Activated CD8-positive, alpha-beta T cell treated with anti-CD3 and anti-CD28 coated beads for 36 hours (primary cell): ENCODE measurements at regions not wholly inside any gene's neighbourhood (a gene's known extent, or its start where the extent isn't known, plus 50 kb on each side); places are given as distances from the start of the nearest gene placed in this dataset.

Experiments
- ATAC-seq: fragments of 200-7000 bp; cut with Tn5 transposase; one replicate; pipeline ENCODE4 v1.10.0; 2021; ENCODE audit warnings: mild to moderate bottlenecking, moderate library complexity
- CTCF ChIA-PET: fragments of 350-600 bp; sonication (Branson Sonifier 250); formaldehyde crosslinking; loops from one replicate; lab custom pipeline; 2021; ENCODE audit warnings: antibody characterized with exemption; lab: Charles Lee
- POLR2A ChIA-PET: fragments of 350-600 bp; sonication (Branson Sonifier 250); formaldehyde crosslinking; loops from one replicate; lab custom pipeline; 2021; ENCODE audit warnings: antibody characterized with exemption; lab: Charles Lee
- DNase-seq: peaks from one replicate; pipeline ENCODE4 v3.0.0-alpha.2; 2020
- H3K27ac Mint-ChIP-seq: one replicate; pipeline ENCODE4 v1.8.0; 2021; ENCODE audit warnings: mild to moderate bottlenecking, mixed read lengths
- H3K27me3 Mint-ChIP-seq: one replicate; pipeline ENCODE4 v1.8.0; 2021; ENCODE audit warnings: mixed read lengths
- H3K36me3 Mint-ChIP-seq: one replicate; pipeline ENCODE4 v1.8.0; 2021; ENCODE audit warnings: low read depth, mixed read lengths
- H3K4me1 Mint-ChIP-seq: one replicate; pipeline ENCODE4 v1.8.0; 2021; ENCODE audit warnings: low read depth, mixed read lengths
- H3K4me3 Mint-ChIP-seq: one replicate; pipeline ENCODE4 v1.8.0; 2021; ENCODE audit warnings: mild to moderate bottlenecking, moderate library complexity, mixed read lengths
- H3K9me3 Mint-ChIP-seq: one replicate; pipeline ENCODE4 v1.8.0; 2021; ENCODE audit warnings: mixed read lengths
- intact Hi-C: fragments of 100-400 bp; cut with micrococcal nuclease; formaldehyde crosslinking; loops from one replicate; pipeline ENCODE4 v1.10.0; 2022
- TF ChIP-seq, protein P1 (sequence below): fragments of 200-600 bp; IDR thresholded peaks from one replicate; pipeline ENCODE4 v1.8.0; 2022; ENCODE audit warnings: antibody characterized with exemption, mild to moderate bottlenecking

DNA sequence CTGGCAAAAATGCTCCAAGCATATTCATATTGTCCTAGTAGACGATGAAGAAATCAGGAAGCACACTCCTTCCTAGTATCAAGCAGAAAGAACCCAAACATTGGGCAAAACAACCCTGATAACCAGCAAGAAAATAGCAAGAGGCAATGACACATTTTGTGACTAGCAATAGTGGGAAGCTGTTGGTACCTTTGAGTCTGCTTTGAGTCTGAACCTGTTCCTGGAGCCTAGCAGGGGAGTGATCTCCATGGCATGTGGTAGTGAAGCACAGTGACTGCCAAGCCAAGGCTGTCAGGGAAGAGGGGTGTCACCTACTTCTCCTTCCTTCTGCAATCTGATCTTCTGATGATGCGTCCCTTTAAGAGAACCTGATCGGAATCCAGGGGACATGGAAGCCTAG lies 533.9 kb downstream of the VRK1 start:
- TF ChIP-seq, protein P1, sequence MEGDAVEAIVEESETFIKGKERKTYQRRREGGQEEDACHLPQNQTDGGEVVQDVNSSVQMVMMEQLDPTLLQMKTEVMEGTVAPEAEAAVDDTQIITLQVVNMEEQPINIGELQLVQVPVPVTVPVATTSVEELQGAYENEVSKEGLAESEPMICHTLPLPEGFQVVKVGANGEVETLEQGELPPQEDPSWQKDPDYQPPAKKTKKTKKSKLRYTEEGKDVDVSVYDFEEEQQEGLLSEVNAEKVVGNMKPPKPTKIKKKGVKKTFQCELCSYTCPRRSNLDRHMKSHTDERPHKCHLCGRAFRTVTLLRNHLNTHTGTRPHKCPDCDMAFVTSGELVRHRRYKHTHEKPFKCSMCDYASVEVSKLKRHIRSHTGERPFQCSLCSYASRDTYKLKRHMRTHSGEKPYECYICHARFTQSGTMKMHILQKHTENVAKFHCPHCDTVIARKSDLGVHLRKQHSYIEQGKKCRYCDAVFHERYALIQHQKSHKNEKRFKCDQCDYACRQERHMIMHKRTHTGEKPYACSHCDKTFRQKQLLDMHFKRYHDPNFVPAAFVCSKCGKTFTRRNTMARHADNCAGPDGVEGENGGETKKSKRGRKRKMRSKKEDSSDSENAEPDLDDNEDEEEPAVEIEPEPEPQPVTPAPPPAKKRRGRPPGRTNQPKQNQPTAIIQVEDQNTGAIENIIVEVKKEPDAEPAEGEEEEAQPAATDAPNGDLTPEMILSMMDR = no peak
- POLR2A ChIA-PET = no interaction called here
- CTCF ChIA-PET = no interaction called here
- Mint-ChIP-seq H3K36me3 (no peaks in the 10 kb centered on the region), H3K4me1 (peaks cover 24% of the 10 kb centered on the region), H3K4me3 (no peak overlapping the region), H3K27ac (peak overlapping the region; percentile 63), H3K27me3 (no peaks in the 10 kb centered on the region), H3K9me3 (no peaks in the 10 kb centered on the region)
- intact Hi-C loops = no loop called here
- no peak for ATAC-seq
- no peak for DNase-seq

DNA sequence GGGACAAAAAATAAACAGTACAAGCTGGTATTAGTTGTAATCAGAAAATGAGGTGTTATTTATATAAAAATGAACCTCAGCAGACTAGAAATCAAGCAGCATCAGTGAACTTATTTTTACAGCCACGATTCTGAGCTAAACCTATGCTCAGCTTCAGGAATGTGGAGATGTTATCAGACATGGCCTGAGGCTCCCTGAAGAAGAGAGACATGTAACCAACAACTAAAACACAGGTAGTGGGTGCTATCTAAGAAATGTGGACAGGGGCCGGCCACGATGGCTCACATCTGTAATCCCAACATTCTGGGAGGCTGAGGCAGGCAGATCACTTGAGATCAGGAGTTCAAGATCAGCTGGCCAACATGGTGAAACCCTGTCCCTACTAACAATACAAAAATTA lies 534.3 kb downstream of the VRK1 start:
- peaks cover 29% of the 10 kb centered on the region for H3K4me1 Mint-ChIP-seq
- H3K4me3 Mint-ChIP-seq = no peak overlapping the region
- H3K27me3 Mint-ChIP-seq = no peaks in the 10 kb centered on the region
- DNase-seq (no peak), ATAC-seq (no peak)
- POLR2A ChIA-PET = no interaction called here
- TF ChIP-seq, protein P1 = no peak
- no peaks in the 10 kb centered on the region for H3K9me3 Mint-ChIP-seq
- peak overlapping the region; percentile 63 for H3K27ac Mint-ChIP-seq
- CTCF ChIA-PET = no interaction called here
- intact Hi-C loops = no loop called here
- no peaks in the 10 kb centered on the region for H3K36me3 Mint-ChIP-seq

DNA sequence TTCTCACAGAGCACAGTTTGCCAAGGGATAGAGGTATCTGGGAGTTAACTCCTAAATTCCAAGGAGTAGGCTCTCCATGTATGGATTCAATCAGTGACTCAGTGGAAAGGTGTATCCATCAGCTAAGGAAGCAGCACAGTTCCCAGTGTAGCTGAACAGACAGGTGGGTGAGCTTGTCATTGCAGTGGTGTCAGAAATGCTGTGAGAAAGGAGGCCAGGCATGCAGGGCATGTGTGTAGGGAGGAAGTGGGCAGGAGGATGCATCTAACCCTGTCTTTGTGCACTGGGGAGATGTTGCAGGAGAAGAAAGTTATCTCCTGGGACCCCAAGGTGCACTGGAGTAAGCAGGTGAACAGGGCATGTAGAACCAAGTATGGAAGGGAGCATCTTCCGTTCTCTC lies 539.0 kb downstream of the VRK1 start:
- ATAC-seq (no peak), DNase-seq (no peak)
- no peak overlapping the region for H3K27ac Mint-ChIP-seq
- H3K4me3 Mint-ChIP-seq = no peak overlapping the region
- peaks cover 26% of the 10 kb centered on the region for H3K4me1 Mint-ChIP-seq
- ChIA-PET POLR2A (no interaction called here), CTCF (interaction anchor here (1.0 kb wide), 1 partner anchor 9 kb away, joined by 3 read pairs; no protein-coding TSS in a partner anchor)
- peaks cover 12% of the 10 kb centered on the region for H3K9me3 Mint-ChIP-seq
- intact Hi-C loops = no loop called here
- no peaks in the 10 kb centered on the region for H3K36me3 Mint-ChIP-seq
- TF ChIP-seq, protein P1 = no peak
- H3K27me3 Mint-ChIP-seq = no peaks in the 10 kb centered on the region

DNA sequence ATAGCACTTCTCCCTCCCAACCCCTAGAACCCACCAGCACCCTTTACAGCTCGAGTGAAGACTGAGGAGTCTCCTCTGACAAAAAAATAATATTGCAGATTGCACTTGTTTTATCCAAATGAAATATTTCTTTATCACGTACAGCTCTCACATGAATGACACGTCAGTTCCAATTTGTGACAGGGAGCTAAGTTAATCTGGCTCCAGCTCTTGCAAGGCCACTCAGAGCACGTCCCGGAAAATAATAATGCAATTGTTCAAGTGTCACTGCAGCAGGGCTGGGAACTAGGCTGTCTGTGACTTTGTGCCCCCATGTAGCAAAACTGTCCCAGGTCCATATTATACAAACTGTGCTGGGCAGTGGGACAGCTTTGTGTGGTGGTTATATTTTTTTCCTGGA lies 539.6 kb downstream of the VRK1 start:
- intact Hi-C loops = no loop called here
- CTCF ChIA-PET = interaction anchor here (1.0 to 1.3 kb wide), 2 partner anchors 8 to 84 kb away, joined by 3 read pairs; no protein-coding TSS in a partner anchor
- H3K4me3 Mint-ChIP-seq = no peak overlapping the region

DNA sequence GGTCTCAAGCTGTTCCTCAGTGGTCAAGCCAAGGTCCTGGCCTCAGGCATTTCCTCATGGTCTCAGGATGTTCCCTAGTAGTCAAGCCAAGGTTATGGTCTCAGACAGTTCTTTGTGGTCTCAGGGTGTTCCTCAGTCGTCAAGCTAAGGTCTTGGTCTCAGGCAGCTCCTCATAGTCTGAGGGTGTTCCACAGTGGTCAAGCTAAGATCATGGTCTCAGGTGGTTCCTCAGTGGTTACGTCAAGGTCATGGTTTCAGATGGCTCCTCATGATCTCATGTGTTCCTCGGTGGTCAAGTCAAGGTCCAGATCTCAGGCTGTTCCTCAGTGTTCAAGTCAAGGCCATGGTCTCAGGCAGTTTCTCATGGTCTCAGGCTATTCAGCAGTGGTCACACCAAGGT lies 540.1 kb downstream of the VRK1 start:
- POLR2A ChIA-PET = no interaction called here
- intact Hi-C loops = no loop called here
- TF ChIP-seq, protein P1 = no peak
- no peak for DNase-seq
- Mint-ChIP-seq H3K36me3 (no peaks in the 10 kb centered on the region), H3K4me3 (no peak overlapping the region), H3K9me3 (peaks cover 12% of the 10 kb centered on the region), H3K27ac (no peak overlapping the region), H3K4me1 (peaks cover 16% of the 10 kb centered on the region), H3K27me3 (no peaks in the 10 kb centered on the region)
- no peak for ATAC-seq
- CTCF ChIA-PET = interaction anchor here (1.0 to 1.3 kb wide), 2 partner anchors 8 to 84 kb away, joined by 3 read pairs; no protein-coding TSS in a partner anchor

More for the DNA sequence above, 539.6 kb downstream of the VRK1 start:
- POLR2A ChIA-PET = no interaction called here
- ATAC-seq (no peak), DNase-seq (no peak)
- TF ChIP-seq, protein P1 = no peak
- H3K9me3 Mint-ChIP-seq = peaks cover 12% of the 10 kb centered on the region
- no peaks in the 10 kb centered on the region for H3K36me3 Mint-ChIP-seq
- H3K27ac Mint-ChIP-seq = no peak overlapping the region
- H3K27me3 Mint-ChIP-seq = no peaks in the 10 kb centered on the region
- peaks cover 20% of the 10 kb centered on the region for H3K4me1 Mint-ChIP-seq
